GM04504 (cell line): ENCODE measurements at regions not wholly inside any gene's neighbourhood (a gene's known extent, or its start where the extent isn't known, plus 50 kb on each side); places are given as distances from the start of the nearest gene placed in this dataset.

Source experiments
- DNase-seq: peaks from one replicate; pipeline ENCODE4 v3.0.0-alpha.2; 2012; ENCODE audit warnings: low read depth

- DNase-seq = no peak
Measured at GRCh38 chr16:79713609-79714309, 113.2 kb upstream of the MAF start.

GRCh38 chr16:79712276-79712675 is 111.7 kb upstream of the MAF start:
- no peak for DNase-seq

- DNase-seq = no peak
Measured at GRCh38 chr16:79707876-79708275, 107.3 kb upstream of the MAF start.

GRCh38 chr16:79703066-79703465 is 102.5 kb upstream of the MAF start:
- no peak for DNase-seq

GRCh38 chr16:79698341-79698753 is 97.8 kb upstream of the MAF start:
- DNase-seq = no peak

- DNase-seq = no peak
Measured at GRCh38 chr16:79697562-79698112, 97.1 kb upstream of the MAF start.

GRCh38 chr16:79691007-79691406 is 90.5 kb upstream of the MAF start:
- DNase-seq = no peak

GRCh38 chr16:79690159-79690558 is 89.6 kb upstream of the MAF start:
- DNase-seq = no peak

- no peak for DNase-seq
Measured at GRCh38 chr16:79687249-79688130, 87.0 kb upstream of the MAF start.

GRCh38 chr16:79685871-79686270 is 85.3 kb upstream of the MAF start:
- DNase-seq = no peak

- DNase-seq = no peak
Measured at GRCh38 chr16:79679334-79679733, 78.8 kb upstream of the MAF start.

- DNase-seq = no peak
Measured at GRCh38 chr16:79677799-79678530, 77.4 kb upstream of the MAF start.

GRCh38 chr16:79673635-79674034 is 73.1 kb upstream of the MAF start:
- no peak for DNase-seq

- DNase-seq = no peak
Measured at GRCh38 chr16:79672524-79672923, 72.0 kb upstream of the MAF start.

- no peak for DNase-seq
Measured at GRCh38 chr16:79668502-79668901, 68.0 kb upstream of the MAF start.

- no peak for DNase-seq
Measured at GRCh38 chr16:79665970-79666369, 65.4 kb upstream of the MAF start.

GRCh38 chr16:79664407-79664806 is 63.9 kb upstream of the MAF start:
- no peak for DNase-seq

- DNase-seq = no peak
Measured at GRCh38 chr16:79662669-79663313, 62.3 kb upstream of the MAF start.

GRCh38 chr16:79662122-79662521 is 61.6 kb upstream of the MAF start:
- DNase-seq = no peak

GRCh38 chr16:79661578-79661977 is 61.0 kb upstream of the MAF start:
- no peak for DNase-seq

GRCh38 chr16:79659344-79659743 is 58.8 kb upstream of the MAF start:
- no peak for DNase-seq
